Occipital lobe (tissue), 1 donor: ENCODE measurements at regions not wholly inside any gene's neighbourhood (a gene's known extent, or its start where the extent isn't known, plus 50 kb on each side); places are given as distances from the start of the nearest gene placed in this dataset.
"Not testable (repeated sequence)": the region's sequence is repeated elsewhere in the genome, so short reads cannot be mapped to it uniquely, and the experiment has no call there.

Experiments used
- DNase-seq: peaks from one replicate; lab custom pipeline; 2025; lab: John Stamatoyannopoulos, UW

GRCh38 chr13:50227361-50227760 is 212.1 kb downstream of the KCNRG start:
- no peak for DNase-seq

- DNase-seq: no peak
Measured at GRCh38 chr13:50228527-50228926, 213.3 kb downstream of the KCNRG start.

GRCh38 chr13:50229960-50230661 is 214.9 kb downstream of the KCNRG start:
- no peak for DNase-seq

GRCh38 chr13:50230662-50230978 is 215.4 kb downstream of the KCNRG start:
- no peak for DNase-seq

GRCh38 chr13:50233574-50233973 is 218.3 kb downstream of the KCNRG start:
- DNase-seq: not testable (repeated sequence)

- no peak for DNase-seq
Measured at GRCh38 chr13:50235604-50236342, 220.5 kb downstream of the KCNRG start.

GRCh38 chr13:50236898-50237318 is 221.7 kb downstream of the KCNRG start:
- no peak for DNase-seq

GRCh38 chr13:50238922-50239321 is 223.7 kb downstream of the KCNRG start:
- DNase-seq: no peak

- no peak for DNase-seq
Measured at GRCh38 chr13:50241479-50241878, 226.2 kb downstream of the KCNRG start.

- DNase-seq: no peak
Measured at GRCh38 chr13:50243931-50244330, 228.7 kb downstream of the KCNRG start.

- DNase-seq: no peak
Measured at GRCh38 chr13:50244355-50244712, 229.1 kb downstream of the KCNRG start.

GRCh38 chr13:50244713-50245574 is 229.7 kb downstream of the KCNRG start:
- no peak for DNase-seq

GRCh38 chr13:50247223-50247622 is 232.0 kb downstream of the KCNRG start:
- DNase-seq: no peak

- no peak for DNase-seq
Measured at GRCh38 chr13:50248516-50249143, 233.4 kb downstream of the KCNRG start.

GRCh38 chr13:50249144-50249521 is 233.9 kb downstream of the KCNRG start:
- DNase-seq: no peak

GRCh38 chr13:50250401-50250800 is 235.2 kb downstream of the KCNRG start:
- no peak for DNase-seq

- no peak for DNase-seq
Measured at GRCh38 chr13:50255639-50256038, 240.4 kb downstream of the KCNRG start.

- DNase-seq: not testable (repeated sequence)
Measured at GRCh38 chr13:50256536-50257321, 241.5 kb downstream of the KCNRG start.

GRCh38 chr13:50257646-50258045 is 242.4 kb downstream of the KCNRG start:
- no peak for DNase-seq

GRCh38 chr13:50261130-50261901 is 246.1 kb downstream of the KCNRG start:
- no peak for DNase-seq
